ENCODE measurements at regions not wholly inside any gene's neighbourhood (a gene's known extent, or its start where the extent isn't known, plus 50 kb on each side); places are given as distances from the start of the nearest gene placed in this dataset.

GRCh38 chr3:177510693-177511216, 313.5 kb upstream of the TBL1XR1 start:
- no peaks in the 10 kb centered on the region for H3K36me3 ChIP-seq (ENCODE audit: control insufficient read depth in 4 of 4, insufficient read depth in 3 of 4, low read depth in 1 of 4, low read length in 3 of 4)
- whole genome bisulfite sequencing: 96% methylated on average over 2 of the region's 2 CpGs

More at GRCh38 chr3:177510693-177511216, 313.5 kb upstream of the TBL1XR1 start:
- Histone ChIP-seq H3K27me3 (ENCODE audit: control insufficient read depth in 4 of 4, insufficient read depth in 4 of 4, low read length in 3 of 4) (no peaks in the 10 kb centered on the region), H3K4me1 (ENCODE audit: control insufficient read depth in 4 of 4, insufficient read depth in 4 of 4, low read length in 3 of 4) (peaks cover 0 to 12% (median 5%) of the 10 kb centered on the region in 4 donors), H3K9me3 (ENCODE audit: control insufficient read depth in 4 of 4, low read length in 3 of 4) (no peaks in the 10 kb centered on the region), H3K4me3 (ENCODE audit: low read depth in 1 of 3, low read length in 3 of 3) (no peak overlapping the region), H3K9ac (ENCODE audit: low read depth in 1 of 2, low read length in 2 of 2) (no peak overlapping the region), H3K27ac (ENCODE audit: low read depth in 1 of 2, low read length in 2 of 2) (no peak overlapping the region)
- TF ChIP-seq ZBTB33 (IDR thresholded peaks at IDR 0.05) (no peak), MAX (IDR thresholded peaks at IDR 0.05) (no peak), CTCF (IDR thresholded peaks at IDR 0.05; ENCODE audit: low read depth, low read length, missing input control) (no peak), GABPA (IDR thresholded peaks at IDR 0.05 in 1 of 2, conservative IDR thresholded peaks at IDR 0.05 in 1 of 2) (no peak), YY1 (IDR thresholded peaks at IDR 0.05) (no peak), SP1 (IDR thresholded peaks at IDR 0.05) (no peak), FOXA2 (IDR thresholded peaks at IDR 0.05) (no peak), ATF3 (IDR thresholded peaks at IDR 0.05) (no peak), EGR1 (IDR thresholded peaks at IDR 0.05; ENCODE audit: low read depth in 2 of 2) (no peak), TAF1 (conservative IDR thresholded peaks at IDR 0.05) (no peak), FOXA1 (IDR thresholded peaks at IDR 0.05) (no peak), REST (IDR thresholded peaks at IDR 0.05) (no peak), NR2F2 (IDR thresholded peaks at IDR 0.05) (no peak), HNF4A (conservative IDR thresholded peaks at IDR 0.05) (no peak), HNF4G (IDR thresholded peaks at IDR 0.05) (no peak), JUND (IDR thresholded peaks at IDR 0.05) (no peak), RAD21 (IDR thresholded peaks at IDR 0.05) (no peak), RXRA (IDR thresholded peaks at IDR 0.05) (no peak)
- DNase-seq (ENCODE audit: low spot score): no peak
